Ovary (tissue), 3 donors: ENCODE measurements at regions not wholly inside any gene's neighbourhood (a gene's known extent, or its start where the extent isn't known, plus 50 kb on each side); places are given as distances from the start of the nearest gene placed in this dataset.

Experiments used
- EP300 ChIP-seq: sonication (generic); formaldehyde crosslinking; IDR thresholded peaks from one replicate; pipeline ENCODE4 v1.6.1; 2017; ENCODE audit warnings: antibody characterized with exemption
- POLR2A ChIP-seq: fragments of 450-650 bp; IDR thresholded peaks from one replicate; pipeline ENCODE4 v1.6.1; 2017; ENCODE audit warnings: antibody characterized with exemption, mild to moderate bottlenecking, moderate library complexity
- TF ChIP-seq, protein P1 (sequence below), 3 donors: fragments of 450-650 bp in 2 of 3; fragments of 200-600 bp in 1 of 3; IDR thresholded peaks; one replicate each; pipeline versions ENCODE4 v1.5.1 to v1.8.0; 2016 to 2022; ENCODE audit warnings: antibody characterized with exemption in 3 of 3, mild to moderate bottlenecking in 1 of 3
- donor health status: DM: no; HTN: no; CAD: no.

- TF ChIP-seq, protein P1, sequence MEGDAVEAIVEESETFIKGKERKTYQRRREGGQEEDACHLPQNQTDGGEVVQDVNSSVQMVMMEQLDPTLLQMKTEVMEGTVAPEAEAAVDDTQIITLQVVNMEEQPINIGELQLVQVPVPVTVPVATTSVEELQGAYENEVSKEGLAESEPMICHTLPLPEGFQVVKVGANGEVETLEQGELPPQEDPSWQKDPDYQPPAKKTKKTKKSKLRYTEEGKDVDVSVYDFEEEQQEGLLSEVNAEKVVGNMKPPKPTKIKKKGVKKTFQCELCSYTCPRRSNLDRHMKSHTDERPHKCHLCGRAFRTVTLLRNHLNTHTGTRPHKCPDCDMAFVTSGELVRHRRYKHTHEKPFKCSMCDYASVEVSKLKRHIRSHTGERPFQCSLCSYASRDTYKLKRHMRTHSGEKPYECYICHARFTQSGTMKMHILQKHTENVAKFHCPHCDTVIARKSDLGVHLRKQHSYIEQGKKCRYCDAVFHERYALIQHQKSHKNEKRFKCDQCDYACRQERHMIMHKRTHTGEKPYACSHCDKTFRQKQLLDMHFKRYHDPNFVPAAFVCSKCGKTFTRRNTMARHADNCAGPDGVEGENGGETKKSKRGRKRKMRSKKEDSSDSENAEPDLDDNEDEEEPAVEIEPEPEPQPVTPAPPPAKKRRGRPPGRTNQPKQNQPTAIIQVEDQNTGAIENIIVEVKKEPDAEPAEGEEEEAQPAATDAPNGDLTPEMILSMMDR (IDR thresholded peaks at IDR 0.05) = no peak
- no peak for TF ChIP-seq POLR2A
- TF ChIP-seq EP300 = no peak
These were observed 529.3 kb downstream of the QKI start for GRCh38 chr6:163943607-163944385.
